ENCODE measurements at regions not wholly inside any gene's neighbourhood (a gene's known extent, or its start where the extent isn't known, plus 50 kb on each side); places are given as distances from the start of the nearest gene placed in this dataset.

- H4K20me1 ChIP-seq (ENCODE audit: control insufficient read depth, extremely low read depth, insufficient read depth, low read length) = no peaks in the 10 kb centered on the region
- no peaks in the 10 kb centered on the region for H3K27me3 ChIP-seq (ENCODE audit: control insufficient read depth, insufficient read depth, low read length)
- no peak for TF ChIP-seq EZH2 (IDR thresholded peaks at IDR 0.05; ENCODE audit: low read length, missing control alignments)
- TF ChIP-seq, protein P1, sequence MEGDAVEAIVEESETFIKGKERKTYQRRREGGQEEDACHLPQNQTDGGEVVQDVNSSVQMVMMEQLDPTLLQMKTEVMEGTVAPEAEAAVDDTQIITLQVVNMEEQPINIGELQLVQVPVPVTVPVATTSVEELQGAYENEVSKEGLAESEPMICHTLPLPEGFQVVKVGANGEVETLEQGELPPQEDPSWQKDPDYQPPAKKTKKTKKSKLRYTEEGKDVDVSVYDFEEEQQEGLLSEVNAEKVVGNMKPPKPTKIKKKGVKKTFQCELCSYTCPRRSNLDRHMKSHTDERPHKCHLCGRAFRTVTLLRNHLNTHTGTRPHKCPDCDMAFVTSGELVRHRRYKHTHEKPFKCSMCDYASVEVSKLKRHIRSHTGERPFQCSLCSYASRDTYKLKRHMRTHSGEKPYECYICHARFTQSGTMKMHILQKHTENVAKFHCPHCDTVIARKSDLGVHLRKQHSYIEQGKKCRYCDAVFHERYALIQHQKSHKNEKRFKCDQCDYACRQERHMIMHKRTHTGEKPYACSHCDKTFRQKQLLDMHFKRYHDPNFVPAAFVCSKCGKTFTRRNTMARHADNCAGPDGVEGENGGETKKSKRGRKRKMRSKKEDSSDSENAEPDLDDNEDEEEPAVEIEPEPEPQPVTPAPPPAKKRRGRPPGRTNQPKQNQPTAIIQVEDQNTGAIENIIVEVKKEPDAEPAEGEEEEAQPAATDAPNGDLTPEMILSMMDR (conservative IDR thresholded peaks at IDR 0.05 in 1 of 2, IDR thresholded peaks at IDR 0.05 in 1 of 2; ENCODE audit: low read depth in 1 of 2, low read length in 2 of 2) = no peak
- H3K27ac ChIP-seq (ENCODE audit: insufficient read depth, low read length) = no peak overlapping the region
- H3K4me1 ChIP-seq (ENCODE audit: control insufficient read depth, extremely low read depth, insufficient read depth, low read length) = no peaks in the 10 kb centered on the region
- H3K4me2 ChIP-seq (ENCODE audit: extremely low read depth, insufficient read depth, low read length) = no peak overlapping the region
- H2AFZ ChIP-seq (ENCODE audit: low read length) = no peak overlapping the region
- H3K36me3 ChIP-seq (ENCODE audit: control insufficient read depth, insufficient read depth, low read length) = no peaks in the 10 kb centered on the region
- no peak for DNase-seq (ENCODE audit: low read depth in 2 of 2)
- H3K9me3 ChIP-seq (ENCODE audit: control insufficient read depth, insufficient read depth, low read depth, low read length) = no peaks in the 10 kb centered on the region
- H3K9ac ChIP-seq (ENCODE audit: insufficient read depth, low read length) = no peak overlapping the region
- no peak overlapping the region for H3K4me3 ChIP-seq (replicated peaks in 1 of 4; ENCODE audit: control extremely low read depth in 1 of 4, insufficient read depth in 1 of 4, low read depth in 3 of 4, low read length in 4 of 4)
- H3K79me2 ChIP-seq (ENCODE audit: control insufficient read depth, insufficient read depth, low read length) = no peaks in the 10 kb centered on the region
Measured at GRCh38 chr1:5317391-5317790, 663.0 kb downstream of the AJAP1 start.

DNA sequence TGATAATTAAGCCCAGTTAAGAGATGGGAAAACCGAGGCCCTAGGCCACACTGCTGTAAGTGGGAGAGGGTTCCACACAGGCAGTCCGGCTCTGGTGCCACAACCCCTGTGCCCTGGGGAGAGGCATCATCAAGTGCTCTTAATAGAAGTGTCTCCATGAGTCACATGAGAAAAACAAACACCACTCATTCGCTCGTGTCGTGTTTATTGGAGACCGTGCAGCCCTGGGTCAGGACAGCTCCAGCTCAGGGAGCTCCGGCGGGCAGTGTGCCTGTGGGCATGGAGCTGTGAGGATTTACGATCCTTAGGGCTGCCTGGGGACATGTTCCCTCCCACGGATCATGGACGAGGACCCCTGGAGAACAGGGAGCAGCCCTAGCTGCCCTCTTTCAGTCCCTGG lies 658.5 kb downstream of the AJAP1 start:
- H2AFZ ChIP-seq (ENCODE audit: low read length) = no peak overlapping the region
- no peaks in the 10 kb centered on the region for H3K36me3 ChIP-seq (ENCODE audit: control insufficient read depth, insufficient read depth, low read length)
- H3K27ac ChIP-seq (ENCODE audit: insufficient read depth, low read length) = no peak overlapping the region
- no peak for DNase-seq (ENCODE audit: low read depth in 2 of 2)
- H3K4me2 ChIP-seq (ENCODE audit: extremely low read depth, insufficient read depth, low read length) = no peak overlapping the region
- no peak for TF ChIP-seq EZH2 (IDR thresholded peaks at IDR 0.05; ENCODE audit: low read length, missing control alignments)
- TF ChIP-seq, protein P1 (conservative IDR thresholded peaks at IDR 0.05 in 1 of 2, IDR thresholded peaks at IDR 0.05 in 1 of 2; ENCODE audit: low read depth in 1 of 2, low read length in 2 of 2) = no peak
- H3K79me2 ChIP-seq (ENCODE audit: control insufficient read depth, insufficient read depth, low read length) = no peaks in the 10 kb centered on the region
- no peaks in the 10 kb centered on the region for H3K27me3 ChIP-seq (ENCODE audit: control insufficient read depth, insufficient read depth, low read length)
- no peaks in the 10 kb centered on the region for H3K9me3 ChIP-seq (ENCODE audit: control insufficient read depth, insufficient read depth, low read depth, low read length)
- no peak overlapping the region for H3K9ac ChIP-seq (ENCODE audit: insufficient read depth, low read length)
- H3K4me3 ChIP-seq (replicated peaks in 1 of 4; ENCODE audit: control extremely low read depth in 1 of 4, insufficient read depth in 1 of 4, low read depth in 3 of 4, low read length in 4 of 4) = no peak overlapping the region
- no peaks in the 10 kb centered on the region for H4K20me1 ChIP-seq (ENCODE audit: control insufficient read depth, extremely low read depth, insufficient read depth, low read length)
- H3K4me1 ChIP-seq (ENCODE audit: control insufficient read depth, extremely low read depth, insufficient read depth, low read length) = no peaks in the 10 kb centered on the region

DNA sequence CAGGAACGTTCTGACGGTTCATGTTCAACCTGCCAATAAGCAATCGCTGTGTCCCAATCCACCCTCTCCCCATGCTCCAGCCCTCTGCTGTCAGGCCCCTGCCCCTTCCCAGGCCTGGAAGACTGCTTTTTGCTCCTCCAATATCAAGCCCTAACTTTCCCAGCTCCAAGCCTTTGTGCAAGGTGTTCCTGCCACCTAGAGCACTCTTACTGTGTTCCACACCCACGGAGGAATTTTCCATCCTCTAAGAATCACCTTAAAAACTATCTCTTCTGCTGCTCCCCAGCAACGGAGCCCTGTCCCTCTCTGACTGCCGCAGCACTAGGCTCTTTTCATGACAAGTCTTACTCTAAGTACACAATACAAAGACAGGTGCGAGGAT lies 657.9 kb downstream of the AJAP1 start:
- H3K36me3 ChIP-seq (ENCODE audit: control insufficient read depth, insufficient read depth, low read length) = no peaks in the 10 kb centered on the region
- H3K4me2 ChIP-seq (ENCODE audit: extremely low read depth, insufficient read depth, low read length) = no peak overlapping the region
- no peak for TF ChIP-seq EZH2 (IDR thresholded peaks at IDR 0.05; ENCODE audit: low read length, missing control alignments)
- TF ChIP-seq, protein P1 (conservative IDR thresholded peaks at IDR 0.05 in 1 of 2, IDR thresholded peaks at IDR 0.05 in 1 of 2; ENCODE audit: low read depth in 1 of 2, low read length in 2 of 2) = no peak
- no peaks in the 10 kb centered on the region for H3K79me2 ChIP-seq (ENCODE audit: control insufficient read depth, insufficient read depth, low read length)
- H3K27me3 ChIP-seq (ENCODE audit: control insufficient read depth, insufficient read depth, low read length) = no peaks in the 10 kb centered on the region
- no peaks in the 10 kb centered on the region for H3K9me3 ChIP-seq (ENCODE audit: control insufficient read depth, insufficient read depth, low read depth, low read length)
- no peak overlapping the region for H3K4me3 ChIP-seq (replicated peaks in 1 of 4; ENCODE audit: control extremely low read depth in 1 of 4, insufficient read depth in 1 of 4, low read depth in 3 of 4, low read length in 4 of 4)
- no peaks in the 10 kb centered on the region for H3K4me1 ChIP-seq (ENCODE audit: control insufficient read depth, extremely low read depth, insufficient read depth, low read length)
- H4K20me1 ChIP-seq (ENCODE audit: control insufficient read depth, extremely low read depth, insufficient read depth, low read length) = no peaks in the 10 kb centered on the region
- no peak for DNase-seq (ENCODE audit: low read depth in 2 of 2)
- H3K27ac ChIP-seq (ENCODE audit: insufficient read depth, low read length) = no peak overlapping the region
- no peak overlapping the region for H2AFZ ChIP-seq (ENCODE audit: low read length)
- no peak overlapping the region for H3K9ac ChIP-seq (ENCODE audit: insufficient read depth, low read length)

Measured in fibroblast of lung (primary cell).